CD14-positive monocyte (primary cell): ENCODE measurements at regions not wholly inside any gene's neighbourhood (a gene's known extent, or its start where the extent isn't known, plus 50 kb on each side); places are given as distances from the start of the nearest gene placed in this dataset.

Experiments used
- DNase-seq, 3 donors: peaks; one replicate each; pipeline ENCODE4 v3.0.0-alpha.2; 2011 to 2022
- H2AFZ ChIP-seq: 2 replicates; pipeline ENCODE4 v1.6.0; 2012; ENCODE audit warnings: mild to moderate bottlenecking, low read depth, low read length, inconsistent platforms; ENCODE audit not compliant: insufficient read depth, poor library complexity, severe bottlenecking
- H3K27ac ChIP-seq, 2 donors: 1 replicate in 1 of 2; 2 replicates in 1 of 2; pipeline ENCODE4 v1.5.1; 2012 to 2013; ENCODE audit warnings: low read length in 2 of 2, control low read depth in 1 of 2, inconsistent platforms in 1 of 2, low read depth in 1 of 2, mild to moderate bottlenecking in 1 of 2
- H3K27me3 ChIP-seq, 2 donors: one replicate each; pipeline versions ENCODE4 v1.6.0 to v1.6.1; 2011 to 2013; ENCODE audit warnings: low read length in 2 of 2; ENCODE audit not compliant: control insufficient read depth in 2 of 2, insufficient read depth in 2 of 2
- H3K36me3 ChIP-seq, 2 donors: replicated peaks in 1 of 2; 1 replicate in 1 of 2; 2 replicates in 1 of 2; pipeline versions ENCODE4 v1.5.1 to v1.6.1; 2012 to 2013; ENCODE audit warnings: low read length in 2 of 2, control low read depth in 1 of 2, inconsistent platforms in 1 of 2, mild to moderate bottlenecking in 1 of 2; ENCODE audit not compliant: insufficient read depth in 2 of 2, control insufficient read depth in 1 of 2
- H3K4me1 ChIP-seq, 2 donors: 1 replicate in 1 of 2; 2 replicates in 1 of 2; pipeline versions ENCODE4 v1.5.1 to v1.6.1; 2012 to 2013; ENCODE audit warnings: low read length in 2 of 2, control low read depth in 1 of 2, inconsistent platforms in 1 of 2, mild to moderate bottlenecking in 1 of 2, moderate library complexity in 1 of 2; ENCODE audit not compliant: insufficient read depth in 2 of 2, control insufficient read depth in 1 of 2
- H3K4me2 ChIP-seq: replicated peaks from 2 replicates; pipeline ENCODE3; 2012; ENCODE audit warnings: low read length, moderate library complexity, mild to moderate bottlenecking; ENCODE audit not compliant: poor library complexity, severe bottlenecking; ENCODE audit errors: extremely low read depth
- H3K4me3 ChIP-seq, 3 experiments: fragments of 200-600 bp in 1 of 3; sonication (generic) in 1 of 3; replicated peaks in 1 of 3; 1 replicate in 2 of 3; 2 replicates in 1 of 3; pipeline ENCODE4 v1.5.1; 2011 to 2013; ENCODE audit warnings: low read length in 3 of 3, mild to moderate bottlenecking in 3 of 3, control low read depth in 2 of 3, low read depth in 2 of 3, inconsistent platforms in 1 of 3, moderate library complexity in 1 of 3
- H3K79me2 ChIP-seq: 2 replicates; pipeline ENCODE4 v1.6.0; 2012; ENCODE audit warnings: mild to moderate bottlenecking, control low read depth, inconsistent platforms, low read length, moderate library complexity; ENCODE audit not compliant: insufficient read depth
- H3K9ac ChIP-seq: 2 replicates; pipeline ENCODE4 v1.6.0; 2017; ENCODE audit warnings: low read length, mild to moderate bottlenecking; ENCODE audit not compliant: insufficient read depth, poor library complexity, severe bottlenecking
- H3K9me3 ChIP-seq, 2 donors: replicated peaks in 1 of 2; 1 replicate in 1 of 2; 2 replicates in 1 of 2; pipeline versions ENCODE4 v1.5.1 to v1.6.1; 2012 to 2013; ENCODE audit warnings: low read length in 2 of 2, control low read depth in 1 of 2; ENCODE audit not compliant: control insufficient read depth in 1 of 2, insufficient read depth in 1 of 2
- H4K20me1 ChIP-seq: 2 replicates; pipeline ENCODE4 v1.6.0; 2012; ENCODE audit warnings: mild to moderate bottlenecking, low read length, control low read depth, moderate library complexity; ENCODE audit not compliant: insufficient read depth
- H3K27ac Mint-ChIP-seq, 7 donors: one replicate each; pipeline ENCODE4 v1.8.0; 2020; ENCODE audit warnings: mild to moderate bottlenecking in 7 of 7, mixed read lengths in 7 of 7, moderate library complexity in 6 of 7, inconsistent platforms in 2 of 7
- H3K27me3 Mint-ChIP-seq, 3 donors: one replicate each; pipeline ENCODE4 v1.8.0; 2021 to 2022; ENCODE audit warnings: low read depth in 3 of 3, mild to moderate bottlenecking in 3 of 3, mixed read lengths in 3 of 3, moderate library complexity in 3 of 3, inconsistent platforms in 1 of 3
- H3K36me3 Mint-ChIP-seq, 2 donors: one replicate each; pipeline ENCODE4 v1.8.0; 2020; ENCODE audit warnings: mixed read lengths in 2 of 2, inconsistent platforms in 1 of 2, mild to moderate bottlenecking in 1 of 2
- H3K4me1 Mint-ChIP-seq: one replicate; pipeline ENCODE4 v1.8.0; 2020; ENCODE audit warnings: mild to moderate bottlenecking, mixed read lengths
- H3K4me3 Mint-ChIP-seq, 2 donors: one replicate each; pipeline ENCODE4 v1.8.0; 2020; ENCODE audit warnings: mild to moderate bottlenecking in 2 of 2, mixed read lengths in 2 of 2, moderate library complexity in 1 of 2
- H3K9me3 Mint-ChIP-seq, 7 donors: one replicate each; pipeline ENCODE4 v1.8.0; 2020 to 2022; ENCODE audit warnings: mixed read lengths in 7 of 7, mild to moderate bottlenecking in 6 of 7, moderate library complexity in 6 of 7, inconsistent platforms in 2 of 7
- CTCF ChIP-seq: fragments of 200-600 bp; IDR thresholded peaks from one replicate; pipeline ENCODE4 v1.8.0; 2022; ENCODE audit warnings: antibody characterized with exemption, mild to moderate bottlenecking
- WGBS: methylation state at CpG from one replicate; pipeline ENCODE4 v1.1.5; 2013; ENCODE audit warnings: missing lambda C conversion rate; ENCODE audit not compliant: insufficient coverage; 5-methylcytosine and 5-hydroxymethylcytosine counted together
- intact Hi-C, 2 donors: fragments of 100-400 bp; cut with micrococcal nuclease; formaldehyde crosslinking; loops; one replicate each; pipeline versions ENCODE4 v1.15.0 to v1.15.1; 2023

- no peak for DNase-seq
- no peak overlapping the region for H3K4me3 ChIP-seq
- no peaks in the 10 kb centered on the region for H4K20me1 ChIP-seq
- H3K36me3 Mint-ChIP-seq, result no peaks in the 10 kb centered on the region
- H3K27me3 ChIP-seq, result peaks cover 0 to 2% of the 10 kb centered on the region in 2 donors
- peaks cover 0 to 3% of the 10 kb centered on the region in 2 donors for H3K4me1 ChIP-seq
- no peak overlapping the region for H3K4me2 ChIP-seq
- H3K9me3 ChIP-seq, result no peaks in the 10 kb centered on the region
- H3K4me1 Mint-ChIP-seq, result peaks cover 6% of the 10 kb centered on the region
- no peaks in the 10 kb centered on the region for H3K79me2 ChIP-seq
- no peak overlapping the region for H3K27ac Mint-ChIP-seq
- peaks cover 0 to 8% (median 5%) of the 10 kb centered on the region in 3 donors for H3K27me3 Mint-ChIP-seq
- intact Hi-C loops, result no loop called here
- no peak overlapping the region for H3K4me3 Mint-ChIP-seq
- no peaks in the 10 kb centered on the region for H3K36me3 ChIP-seq
- peaks cover 0 to 3% (median 2%) of the 10 kb centered on the region in 7 donors for H3K9me3 Mint-ChIP-seq
- no peak overlapping the region for H3K27ac ChIP-seq
- no peak overlapping the region for H3K9ac ChIP-seq
- H2AFZ ChIP-seq, result no peak overlapping the region
- no CpG with 5 or more reads among the region's 2 CpGs for WGBS
- TF ChIP-seq CTCF, result no peak
These were observed 209.2 kb upstream of the HMGA2 start for GRCh38 chr12:65615118-65615517.

GRCh38 chr12:65616022-65616421 is 208.3 kb upstream of the HMGA2 start:
- peaks cover 0 to 8% (median 5%) of the 10 kb centered on the region in 3 donors for H3K27me3 Mint-ChIP-seq
- H3K4me3 ChIP-seq, result no peak overlapping the region
- no peak overlapping the region for H3K27ac ChIP-seq

More at GRCh38 chr12:65616022-65616421, 208.3 kb upstream of the HMGA2 start:
- H4K20me1 ChIP-seq, result no peaks in the 10 kb centered on the region
- H3K4me1 Mint-ChIP-seq, result peaks cover 6% of the 10 kb centered on the region
- no peak overlapping the region for H3K9ac ChIP-seq
- no peaks in the 10 kb centered on the region for H3K36me3 Mint-ChIP-seq
- peaks cover 0 to 3% (median 2%) of the 10 kb centered on the region in 7 donors for H3K9me3 Mint-ChIP-seq
- peaks cover 0 to 3% of the 10 kb centered on the region in 2 donors for H3K4me1 ChIP-seq
- no peaks in the 10 kb centered on the region for H3K36me3 ChIP-seq
- intact Hi-C loops, result no loop called here
- H3K9me3 ChIP-seq, result no peaks in the 10 kb centered on the region
- peaks cover 0 to 2% of the 10 kb centered on the region in 2 donors for H3K27me3 ChIP-seq
- DNase-seq, result no peak
- H3K4me2 ChIP-seq, result no peak overlapping the region
- no peak overlapping the region for H3K27ac Mint-ChIP-seq
- H3K79me2 ChIP-seq, result no peaks in the 10 kb centered on the region
- 92% methylated on average over 1 of the region's 1 CpG for WGBS
- H3K4me3 Mint-ChIP-seq, result no peak overlapping the region
- no peak overlapping the region for H2AFZ ChIP-seq
- no peak for TF ChIP-seq CTCF
